HG02571 (cell line): ENCODE measurements at regions not wholly inside any gene's neighbourhood (a gene's known extent, or its start where the extent isn't known, plus 50 kb on each side); places are given as distances from the start of the nearest gene placed in this dataset.

Experiments used
- ATAC-seq: cut with Tn5 transposase; IDR thresholded peaks from one replicate; pipeline ENCODE4 v1.9.1; 2021; ENCODE audit warnings: mild to moderate bottlenecking, moderate library complexity; ENCODE audit not compliant: unreplicated experiment

GRCh38 chr3:76664816-76665215 is 375.1 kb upstream of the ROBO2 start:
- ATAC-seq, result no peak

DNA sequence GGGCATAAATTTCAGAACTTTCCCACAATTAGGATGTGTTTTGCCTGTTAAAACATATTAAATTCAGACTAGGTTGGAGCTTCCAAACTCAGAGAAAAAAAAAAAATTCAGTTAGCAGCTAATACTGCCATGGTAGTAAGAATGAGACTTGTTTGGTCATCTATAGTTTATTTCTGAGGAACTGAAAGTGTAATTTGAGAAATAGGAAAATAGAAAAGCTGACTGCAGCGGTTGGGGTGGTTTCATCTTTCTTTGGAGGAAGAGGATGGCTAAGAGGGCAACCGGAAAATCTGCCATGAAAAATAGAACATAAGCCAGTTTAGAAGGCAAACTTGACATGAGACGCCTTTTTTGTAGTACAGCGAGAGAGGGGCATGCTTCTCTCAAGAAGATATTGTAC is 371.2 kb upstream of the ROBO2 start:
- ATAC-seq, result no peak

GRCh38 chr3:76669322-76669721 is 370.6 kb upstream of the ROBO2 start:
- ATAC-seq, result no peak

- no peak for ATAC-seq
Observed at GRCh38 chr3:76673171-76673570, 366.7 kb upstream of the ROBO2 start.

DNA sequence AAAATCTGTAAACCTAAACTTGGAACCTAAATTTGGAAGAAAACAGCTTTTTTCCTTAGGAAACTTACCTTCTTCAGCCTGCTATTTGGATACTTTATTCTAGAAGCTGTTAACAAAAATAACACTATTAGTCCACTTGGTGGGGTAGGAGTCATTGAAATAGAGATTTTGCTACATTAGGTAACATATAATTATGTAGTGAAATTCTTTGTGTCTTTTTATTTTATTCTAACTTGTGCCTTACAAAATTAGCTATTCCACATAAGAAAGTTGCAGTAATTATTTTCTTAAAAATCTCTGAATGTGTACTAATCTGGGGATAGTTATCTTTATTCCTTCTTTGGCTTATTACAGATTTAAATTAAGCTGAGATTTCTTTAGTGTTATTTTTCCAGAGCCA is 360.4 kb upstream of the ROBO2 start:
- no peak for ATAC-seq

DNA sequence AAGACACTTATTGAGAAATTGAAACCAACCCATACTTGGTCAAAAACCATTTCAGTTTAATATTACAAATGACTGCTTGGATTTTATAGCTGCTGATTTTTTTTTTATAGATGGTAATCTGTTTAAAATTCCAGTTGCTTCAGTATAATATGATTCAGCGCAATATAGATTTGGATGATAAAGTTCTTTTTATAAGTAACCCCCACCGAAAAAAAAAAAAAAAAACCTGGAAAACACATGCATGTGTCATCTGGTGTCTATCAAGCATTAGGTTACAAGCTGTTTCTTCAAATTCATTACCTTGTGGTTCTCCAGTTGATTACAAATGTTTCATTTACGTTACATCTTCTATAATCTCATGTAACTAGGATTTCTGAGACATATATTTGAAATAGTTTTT is 356.6 kb upstream of the ROBO2 start:
- ATAC-seq, result no peak

- ATAC-seq, result no peak
Observed at GRCh38 chr3:76684946-76685345, 355.0 kb upstream of the ROBO2 start.

- ATAC-seq, result no peak
Observed at GRCh38 chr3:76685858-76686257, 354.0 kb upstream of the ROBO2 start.

GRCh38 chr3:76687019-76687418 is 352.9 kb upstream of the ROBO2 start:
- ATAC-seq, result no peak

GRCh38 chr3:76694063-76694462 is 345.8 kb upstream of the ROBO2 start:
- no peak for ATAC-seq

DNA sequence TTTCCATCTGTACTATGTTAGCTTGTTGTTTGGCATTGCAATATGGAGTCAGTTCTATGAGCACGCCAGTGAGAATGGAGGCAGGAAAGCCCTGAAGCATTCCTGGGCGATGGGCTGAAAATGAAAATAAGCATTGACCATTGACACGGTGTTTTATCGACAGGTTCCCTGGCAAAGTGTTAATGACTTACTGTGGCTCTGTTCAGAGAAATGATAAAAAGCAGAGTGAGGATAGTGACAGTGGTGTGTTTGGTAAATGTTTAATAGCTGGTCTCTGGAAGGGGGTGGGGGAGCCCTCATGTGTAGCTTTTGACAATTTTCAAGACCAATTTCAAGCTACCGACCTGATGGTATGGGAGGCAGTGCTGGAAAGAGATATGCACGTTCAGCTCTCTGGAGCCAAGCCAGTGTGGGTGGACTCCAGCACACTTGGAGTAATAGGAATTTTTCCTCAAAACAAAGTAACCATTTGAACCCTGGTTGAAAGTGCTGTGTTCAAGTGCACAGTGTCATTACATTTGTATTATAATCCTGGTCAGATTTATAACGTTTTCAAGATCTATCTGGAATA is 341.7 kb upstream of the ROBO2 start:
- no peak for ATAC-seq

DNA sequence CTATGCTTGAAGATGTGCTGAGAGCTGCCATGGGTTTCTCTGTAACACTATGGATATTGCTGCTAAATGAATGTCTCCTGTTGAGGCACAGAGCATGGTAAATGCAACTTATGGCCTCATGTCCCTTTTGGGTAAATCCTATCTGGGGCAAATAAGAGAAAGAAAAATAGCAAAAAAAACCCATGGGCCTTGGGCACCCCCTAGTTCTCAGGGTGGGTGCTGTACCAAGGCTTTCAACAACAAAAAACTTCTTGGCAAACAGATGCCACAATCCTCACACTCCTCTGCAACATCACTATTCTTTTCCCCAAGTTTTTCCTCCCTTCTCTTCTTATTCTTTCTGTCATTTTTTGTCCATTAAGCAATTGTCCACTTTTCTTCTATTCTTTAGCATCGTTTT is 340.1 kb upstream of the ROBO2 start:
- no peak for ATAC-seq

DNA sequence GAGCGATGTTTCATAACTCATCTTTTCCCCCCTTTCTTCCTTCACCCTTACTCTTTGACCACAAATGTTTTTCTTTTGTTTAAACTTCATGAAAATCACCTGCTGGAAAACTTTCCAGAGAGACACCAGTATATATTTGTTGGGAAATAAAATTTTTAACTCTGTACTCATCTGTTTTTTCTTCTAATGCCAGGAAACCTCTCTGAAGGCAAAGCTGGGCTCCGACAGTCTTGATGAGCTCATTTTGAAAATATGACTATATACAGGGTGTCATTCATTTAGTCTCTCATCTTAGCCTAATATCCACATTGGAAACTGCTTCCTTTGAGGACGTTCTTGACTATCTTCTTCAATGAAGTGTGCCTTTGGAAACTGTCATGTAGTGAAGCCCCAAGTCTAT is 339.6 kb upstream of the ROBO2 start:
- no peak for ATAC-seq

DNA sequence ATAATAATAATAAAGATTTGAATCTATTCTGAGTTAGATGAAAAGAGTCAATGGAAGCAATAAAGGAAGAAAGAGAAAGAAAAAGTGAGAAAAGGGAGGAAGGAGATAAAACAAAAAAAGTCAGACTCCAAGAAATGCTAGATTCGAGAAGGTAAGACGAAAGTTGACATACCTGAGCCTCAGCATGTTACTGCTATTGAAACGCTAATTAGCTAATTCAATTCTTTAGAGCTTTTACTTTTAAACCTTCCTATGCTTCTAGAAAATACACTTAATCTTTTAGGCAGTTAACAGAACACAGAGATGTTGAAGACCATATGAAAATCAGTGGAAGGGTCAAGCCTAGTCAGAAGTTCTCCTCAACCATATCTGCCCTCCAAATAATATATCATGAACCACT is 337.2 kb upstream of the ROBO2 start:
- no peak for ATAC-seq

GRCh38 chr3:76715426-76715825 is 324.5 kb upstream of the ROBO2 start:
- no peak for ATAC-seq

- ATAC-seq, result no peak
Observed at GRCh38 chr3:76723366-76723765, 316.5 kb upstream of the ROBO2 start.

- ATAC-seq, result no peak
Observed at GRCh38 chr3:76724075-76724474, 315.8 kb upstream of the ROBO2 start.

DNA sequence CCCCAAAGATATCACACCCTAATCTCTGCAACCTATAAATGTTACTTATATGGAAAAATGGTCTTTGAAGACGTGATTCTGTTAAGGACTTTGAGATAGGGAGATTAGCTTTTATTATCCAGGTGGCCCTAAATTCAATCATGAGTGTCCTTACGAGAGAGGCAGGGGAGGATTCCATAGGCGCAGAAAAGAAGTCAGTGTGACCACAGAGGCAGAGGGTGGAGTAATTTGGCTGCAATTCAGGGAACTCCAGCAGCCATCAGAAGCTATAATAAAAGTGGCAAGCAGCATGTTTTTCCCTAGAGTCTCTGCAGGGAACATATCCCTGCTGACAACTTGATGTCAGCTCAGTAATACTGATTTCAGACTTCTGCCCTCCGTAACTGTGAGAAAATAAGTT is 315.2 kb upstream of the ROBO2 start:
- ATAC-seq, result no peak

GRCh38 chr3:76726034-76726433 is 313.9 kb upstream of the ROBO2 start:
- ATAC-seq, result no peak

DNA sequence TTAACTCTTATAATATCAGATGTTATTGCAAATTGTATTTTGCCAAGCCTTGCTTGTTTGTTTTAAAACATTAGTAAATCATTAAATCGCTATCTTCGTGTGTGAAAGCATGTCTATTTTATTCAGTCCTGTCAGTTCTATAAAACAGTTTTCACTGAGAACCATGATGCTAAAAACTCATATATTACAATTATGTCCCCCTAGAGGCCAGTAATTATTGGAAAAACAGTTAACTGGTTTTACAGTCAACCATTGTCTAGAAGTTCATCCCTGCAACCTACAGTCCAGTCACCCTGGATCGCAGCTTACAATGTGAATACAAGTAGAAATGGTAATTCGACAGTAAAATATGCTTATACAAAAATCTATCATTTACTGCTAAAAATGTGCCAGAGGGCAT is 311.5 kb upstream of the ROBO2 start:
- ATAC-seq, result no peak

DNA sequence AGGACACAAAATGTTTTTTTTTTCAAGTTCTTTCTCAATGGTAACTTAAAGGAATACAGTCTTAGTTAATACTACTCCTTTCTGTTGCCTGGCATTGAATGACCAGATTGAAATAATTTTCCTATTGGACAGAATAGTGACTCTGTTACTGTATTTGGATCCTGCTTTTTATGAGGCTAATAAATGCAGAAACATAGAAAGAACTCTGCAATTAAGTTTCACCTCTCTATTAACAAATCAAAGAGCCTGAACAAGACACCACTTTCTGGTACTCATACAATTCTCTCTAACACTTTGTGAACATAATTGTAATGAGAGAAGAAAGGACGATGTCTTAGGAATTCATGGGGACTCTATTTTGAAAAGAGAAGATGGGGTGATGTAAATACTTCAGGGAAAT is 308.4 kb upstream of the ROBO2 start:
- ATAC-seq, result no peak

- ATAC-seq, result no peak
Observed at GRCh38 chr3:76733073-76733759, 306.7 kb upstream of the ROBO2 start.

DNA sequence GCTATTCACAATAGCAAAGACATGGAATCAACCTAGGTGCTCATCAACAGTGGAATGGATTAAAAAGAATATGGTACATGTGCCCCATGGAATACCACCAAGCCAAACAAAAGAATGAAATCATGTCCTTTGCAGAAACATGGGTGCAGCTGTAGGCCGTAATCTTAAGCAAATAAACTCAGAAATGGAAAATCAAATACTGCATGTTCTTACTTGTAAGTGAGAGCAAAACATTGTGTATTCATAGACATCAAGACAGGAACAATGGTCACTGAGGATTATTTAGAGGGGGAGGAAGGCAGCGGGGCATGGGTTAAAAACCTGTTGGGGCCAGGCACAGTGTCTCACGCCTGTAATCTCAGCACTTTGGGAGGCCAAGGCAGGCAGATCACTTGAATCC is 304.7 kb upstream of the ROBO2 start:
- ATAC-seq, result no peak
